Right cardiac atrium (tissue), 5 donors: ENCODE measurements at regions not wholly inside any gene's neighbourhood (a gene's known extent, or its start where the extent isn't known, plus 50 kb on each side); places are given as distances from the start of the nearest gene placed in this dataset.

ENCODE experiments used
- ATAC-seq, 2 donors: fragments of 200-7000 bp; cut with Tn5 transposase; one replicate each; pipeline versions ENCODE4 v1.8.0 to v1.9.1; 2020; ENCODE audit warnings: moderate library complexity in 2 of 2, mild to moderate bottlenecking in 1 of 2
- DNase-seq, 3 donors: peaks; one replicate each; pipeline ENCODE4 v3.0.0-alpha.2; 2020
- H3K27ac ChIP-seq: one replicate; pipeline ENCODE4 v1.5.1; 2013; ENCODE audit warnings: mild to moderate bottlenecking, low read length, control low read depth, moderate library complexity
- H3K27me3 ChIP-seq: one replicate; pipeline ENCODE4 v1.6.1; 2013; ENCODE audit not compliant: control insufficient read depth, insufficient read depth
- H3K4me1 ChIP-seq: one replicate; pipeline ENCODE4 v1.6.1; 2013; ENCODE audit warnings: low read length; ENCODE audit not compliant: control insufficient read depth, insufficient read depth
- H3K4me3 ChIP-seq: one replicate; pipeline ENCODE4 v1.5.1; 2013; ENCODE audit warnings: low read length, control low read depth
- H3K9me3 ChIP-seq: one replicate; pipeline ENCODE4 v1.6.1; 2013; ENCODE audit warnings: low read length; ENCODE audit not compliant: control insufficient read depth
- WGBS: extraction: QIAGEN DNeasy Blood & Tissue Kit; methylation state at CpG from one replicate; pipeline ENCODE4 v1.1.7; 2013; 5-methylcytosine and 5-hydroxymethylcytosine counted together
- intact Hi-C, 4 donors: fragments of 100-400 bp; cut with DNase I; formaldehyde crosslinking; loops; one replicate each; pipeline versions ENCODE4 v1.11.0 to v1.14.0; 2022 to 2023
- donor health status: healthy with polysubstance abuse.
- donor health status: DM: no; HTN: yes; CAD: no.
- donor health status: DM: no; HTN: no; CAD: no.
- donor health status: DM: no; HTN: yes; CAD: no; lungs with severe emphysema.
- donor health status: DM: yes; HTN: yes; CAD: no.

GRCh38 chr5:135232958-135233357 lies 166.1 kb downstream of the MACROH2A1 start:
- 60% methylated on average over 8 of the region's 8 CpGs for WGBS
- peak; percentile 23 to 31 for ATAC-seq
- DNase-seq = no peak
- intact Hi-C loops = no loop called here
- Histone ChIP-seq H3K4me3 (no peak overlapping the region), H3K9me3 (no peaks in the 10 kb centered on the region), H3K27me3 (no peaks in the 10 kb centered on the region), H3K27ac (no peak overlapping the region), H3K4me1 (peaks cover 10% of the 10 kb centered on the region)

GRCh38 chr5:135231289-135231688 lies 167.7 kb downstream of the MACROH2A1 start:
- intact Hi-C loops = no loop called here
- H3K27ac ChIP-seq = no peak overlapping the region
- H3K4me3 ChIP-seq = no peak overlapping the region
- no peaks in the 10 kb centered on the region for H3K9me3 ChIP-seq
- no peak for DNase-seq
- peaks cover 6% of the 10 kb centered on the region for H3K4me1 ChIP-seq
- H3K27me3 ChIP-seq = no peaks in the 10 kb centered on the region
- 97% methylated on average over 2 of the region's 2 CpGs for WGBS
- no peak for ATAC-seq

- H3K27ac ChIP-seq = no peak overlapping the region
- WGBS = 67% methylated on average over 12 of the region's 12 CpGs
- ATAC-seq (peak; percentile 83 to 85), DNase-seq (peak; percentile 84 to 89 (median 86))
- no peaks in the 10 kb centered on the region for H3K27me3 ChIP-seq
- no peak overlapping the region for H3K4me3 ChIP-seq
- peaks cover 6% of the 10 kb centered on the region for H3K4me1 ChIP-seq
- H3K9me3 ChIP-seq = no peaks in the 10 kb centered on the region
- intact Hi-C loops = no loop called here
Observed at GRCh38 chr5:135230251-135230925, 168.6 kb downstream of the MACROH2A1 start.

GRCh38 chr5:135229679-135230132 lies 169.3 kb downstream of the MACROH2A1 start:
- H3K27me3 ChIP-seq = no peaks in the 10 kb centered on the region
- no peak overlapping the region for H3K27ac ChIP-seq
- 83% methylated on average over 4 of the region's 4 CpGs for WGBS
- intact Hi-C loops = no loop called here
- H3K4me3 ChIP-seq = no peak overlapping the region
- H3K4me1 ChIP-seq = peaks cover 6% of the 10 kb centered on the region
- DNase-seq (no peak), ATAC-seq (no peak)
- H3K9me3 ChIP-seq = no peaks in the 10 kb centered on the region

- Histone ChIP-seq H3K9me3 (no peaks in the 10 kb centered on the region), H3K27me3 (no peaks in the 10 kb centered on the region), H3K4me3 (no peak overlapping the region), H3K4me1 (peaks cover 6% of the 10 kb centered on the region), H3K27ac (no peak overlapping the region)
- WGBS = 93% methylated on average over 2 of the region's 2 CpGs
- no peak for ATAC-seq
- intact Hi-C loops = no loop called here
- no peak for DNase-seq
Observed at GRCh38 chr5:135229122-135229521, 169.9 kb downstream of the MACROH2A1 start.

- DNase-seq (no peak), ATAC-seq (no peak)
- H3K27me3 ChIP-seq = no peaks in the 10 kb centered on the region
- H3K27ac ChIP-seq = no peak overlapping the region
- H3K9me3 ChIP-seq = no peaks in the 10 kb centered on the region
- peaks cover 6% of the 10 kb centered on the region for H3K4me1 ChIP-seq
- no peak overlapping the region for H3K4me3 ChIP-seq
- 85% methylated on average over 1 of the region's 1 CpG for WGBS
- intact Hi-C loops = no loop called here
Observed at GRCh38 chr5:135228222-135228621, 170.8 kb downstream of the MACROH2A1 start.

- no peak for ATAC-seq
- Histone ChIP-seq H3K4me3 (no peak overlapping the region), H3K9me3 (no peaks in the 10 kb centered on the region), H3K4me1 (peaks cover 6% of the 10 kb centered on the region), H3K27ac (no peak overlapping the region), H3K27me3 (no peaks in the 10 kb centered on the region)
- DNase-seq = no peak
- WGBS = 75% methylated on average over 6 of the region's 6 CpGs
- intact Hi-C loops = no loop called here
Observed at GRCh38 chr5:135227064-135228022, 171.7 kb downstream of the MACROH2A1 start.

- Histone ChIP-seq H3K27me3 (no peaks in the 10 kb centered on the region), H3K4me1 (peaks cover 4% of the 10 kb centered on the region), H3K4me3 (no peak overlapping the region), H3K27ac (no peak overlapping the region), H3K9me3 (no peaks in the 10 kb centered on the region)
- ATAC-seq = peak in 1 of 2 donors; percentile 71
- 38% methylated on average over 16 of the region's 16 CpGs for WGBS
- intact Hi-C loops = no loop called here
- peak in 2 of 3 donors; percentile 45 to 73 for DNase-seq
Observed at GRCh38 chr5:135225856-135226560, 173.0 kb downstream of the MACROH2A1 start.

GRCh38 chr5:135223891-135224625 lies 175.0 kb downstream of the MACROH2A1 start:
- H3K4me3 ChIP-seq = no peak overlapping the region
- no peaks in the 10 kb centered on the region for H3K27me3 ChIP-seq
- ATAC-seq (no peak), DNase-seq (no peak)
- intact Hi-C loops = no loop called here
- no peaks in the 10 kb centered on the region for H3K4me1 ChIP-seq
- no peak overlapping the region for H3K27ac ChIP-seq
- WGBS = 65% methylated on average over 5 of the region's 5 CpGs
- H3K9me3 ChIP-seq = no peaks in the 10 kb centered on the region

- DNase-seq (no peak), ATAC-seq (no peak)
- H3K27me3 ChIP-seq = no peaks in the 10 kb centered on the region
- no peak overlapping the region for H3K27ac ChIP-seq
- intact Hi-C loops = no loop called here
- H3K4me1 ChIP-seq = no peaks in the 10 kb centered on the region
- no peak overlapping the region for H3K4me3 ChIP-seq
- no peaks in the 10 kb centered on the region for H3K9me3 ChIP-seq
- WGBS = 72% methylated on average over 2 of the region's 2 CpGs
Observed at GRCh38 chr5:135223404-135223803, 175.6 kb downstream of the MACROH2A1 start.
